ENCODE measurements at regions not wholly inside any gene's neighbourhood (a gene's known extent, or its start where the extent isn't known, plus 50 kb on each side); places are given as distances from the start of the nearest gene placed in this dataset.

DNA sequence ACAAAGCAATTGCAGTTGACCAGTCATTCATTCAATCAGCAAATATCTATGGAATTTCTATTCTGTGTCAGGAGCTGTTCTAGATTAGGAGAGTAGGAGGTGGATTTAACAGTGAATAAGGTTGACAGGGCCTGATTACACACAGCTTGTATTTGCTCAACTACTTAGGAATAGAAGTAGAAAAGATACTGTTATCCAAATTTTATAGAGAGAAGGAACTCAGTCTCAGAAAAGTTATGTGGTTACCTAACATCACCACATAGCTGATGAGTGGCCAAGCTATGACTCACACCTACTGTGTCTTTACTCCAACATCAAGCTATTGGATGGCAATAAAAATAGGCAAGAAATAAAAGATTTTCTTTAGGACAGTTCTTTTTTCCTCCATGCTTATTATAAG, 374.8 kb downstream of the RMST start:
- TF ChIP-seq, protein P1, sequence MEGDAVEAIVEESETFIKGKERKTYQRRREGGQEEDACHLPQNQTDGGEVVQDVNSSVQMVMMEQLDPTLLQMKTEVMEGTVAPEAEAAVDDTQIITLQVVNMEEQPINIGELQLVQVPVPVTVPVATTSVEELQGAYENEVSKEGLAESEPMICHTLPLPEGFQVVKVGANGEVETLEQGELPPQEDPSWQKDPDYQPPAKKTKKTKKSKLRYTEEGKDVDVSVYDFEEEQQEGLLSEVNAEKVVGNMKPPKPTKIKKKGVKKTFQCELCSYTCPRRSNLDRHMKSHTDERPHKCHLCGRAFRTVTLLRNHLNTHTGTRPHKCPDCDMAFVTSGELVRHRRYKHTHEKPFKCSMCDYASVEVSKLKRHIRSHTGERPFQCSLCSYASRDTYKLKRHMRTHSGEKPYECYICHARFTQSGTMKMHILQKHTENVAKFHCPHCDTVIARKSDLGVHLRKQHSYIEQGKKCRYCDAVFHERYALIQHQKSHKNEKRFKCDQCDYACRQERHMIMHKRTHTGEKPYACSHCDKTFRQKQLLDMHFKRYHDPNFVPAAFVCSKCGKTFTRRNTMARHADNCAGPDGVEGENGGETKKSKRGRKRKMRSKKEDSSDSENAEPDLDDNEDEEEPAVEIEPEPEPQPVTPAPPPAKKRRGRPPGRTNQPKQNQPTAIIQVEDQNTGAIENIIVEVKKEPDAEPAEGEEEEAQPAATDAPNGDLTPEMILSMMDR (IDR thresholded peaks at IDR 0.05), result no peak
- TF ChIP-seq POLR2AphosphoS5 (IDR thresholded peaks at IDR 0.05) (no peak), EP300 (IDR thresholded peaks at IDR 0.05) (no peak), POLR2A (IDR thresholded peaks at IDR 0.05) (no peak)

Data from stomach (tissue), 4 donors.